H1 (cell line): ENCODE measurements at regions not wholly inside any gene's neighbourhood (a gene's known extent, or its start where the extent isn't known, plus 50 kb on each side); places are given as distances from the start of the nearest gene placed in this dataset.

Experiments
- CTCF ChIA-PET: fragments of 300-600 bp; sonication (Branson Sonifier 250); formaldehyde crosslinking; loops from one replicate; lab custom pipeline; 2021; ENCODE audit not compliant: partially characterized antibody; lab: Charles Lee
- POLR2A ChIA-PET: fragments of 300-600 bp; sonication (Branson Sonifier 250); formaldehyde crosslinking; loops from one replicate; lab custom pipeline; 2021; ENCODE audit warnings: inconsistent platforms; ENCODE audit not compliant: partially characterized antibody; lab: Charles Lee
- DNase-seq, 2 experiments: peaks; one replicate each; pipeline versions ENCODE4 v3.0.0 to v3.0.0-alpha.2; 2010 to 2022; ENCODE audit warnings: low spot score in 2 of 2, low read depth in 1 of 2, mixed read lengths in 1 of 2
- FAIRE-seq: peaks from 2 replicates; lab custom pipeline; 2011; peaks lifted over from hg19 to GRCh38; lab: Jason Lieb, UNC
- H2AFZ ChIP-seq: 2 replicates; pipeline ENCODE4 v1.8.1; 2012; ENCODE audit warnings: low read length, inconsistent platforms
- H2AK5ac ChIP-seq: 2 replicates; pipeline ENCODE4 v1.6.1; 2013; ENCODE audit warnings: low read depth, low read length
- H2BK120ac ChIP-seq: replicated peaks from 2 replicates; pipeline ENCODE3; 2013; ENCODE audit warnings: low read depth, low read length, inconsistent platforms
- H2BK12ac ChIP-seq: 2 replicates; pipeline ENCODE4 v1.6.1; 2013; ENCODE audit warnings: low read depth, low read length
- H2BK15ac ChIP-seq: 2 replicates; pipeline ENCODE4 v1.6.1; 2013; ENCODE audit warnings: low read length
- H2BK20ac ChIP-seq: 2 replicates; pipeline ENCODE4 v1.6.1; 2013; ENCODE audit warnings: low read length
- H2BK5ac ChIP-seq: 2 replicates; pipeline ENCODE4 v1.6.1; 2013; ENCODE audit warnings: low read depth, low read length
- H3K14ac ChIP-seq: 2 replicates; pipeline ENCODE4 v1.6.1; 2013; ENCODE audit warnings: inconsistent platforms; ENCODE audit not compliant: insufficient read length
- H3K18ac ChIP-seq: 2 replicates; pipeline ENCODE4 v1.6.1; 2013; ENCODE audit warnings: low read length; ENCODE audit errors: extremely low read depth
- H3K23ac ChIP-seq: 2 replicates; pipeline ENCODE4 v1.6.1; 2013; ENCODE audit warnings: inconsistent platforms; ENCODE audit not compliant: insufficient read length
- H3K23me2 ChIP-seq: 2 replicates; pipeline ENCODE4 v1.6.1; 2013; ENCODE audit warnings: low read depth, low read length
- H3K27ac ChIP-seq: 2 replicates; pipeline ENCODE4 v1.6.1; 2011; ENCODE audit warnings: low read depth, low read length, inconsistent platforms
- H3K27me3 ChIP-seq, 4 experiments: replicated peaks in 1 of 4; 1 replicate in 1 of 4; 2 replicates in 3 of 4; pipeline versions ENCODE4 v1.6.1 to v1.8.1; 2011 to 2013; ENCODE audit warnings: low read length in 3 of 4, mild to moderate bottlenecking in 3 of 4, inconsistent platforms in 2 of 4, mixed read lengths in 2 of 4, moderate library complexity in 1 of 4; ENCODE audit not compliant: control insufficient read depth in 3 of 4, insufficient read depth in 3 of 4; ENCODE audit errors: extremely low read depth in 1 of 4
- H3K36me3 ChIP-seq, 4 experiments: 2 replicates each; pipeline versions ENCODE4 v1.6.1 to v1.8.1; 2011 to 2013; ENCODE audit warnings: mild to moderate bottlenecking in 4 of 4, low read length in 3 of 4, moderate library complexity in 2 of 4, control low read depth in 1 of 4, inconsistent platforms in 1 of 4; ENCODE audit not compliant: insufficient read depth in 4 of 4, control insufficient read depth in 2 of 4
- H3K4ac ChIP-seq: replicated peaks from 2 replicates; pipeline ENCODE3; 2013; ENCODE audit warnings: low read length, low read depth, mixed read lengths, inconsistent platforms; ENCODE audit not compliant: insufficient read length
- H3K4me1 ChIP-seq, 4 experiments: replicated peaks in 1 of 4; 1 replicate in 1 of 4; 2 replicates in 3 of 4; pipeline versions ENCODE4 v1.6.1 to v1.8.1; 2011 to 2013; ENCODE audit warnings: low read length in 3 of 4, inconsistent platforms in 2 of 4, mixed read lengths in 1 of 4; ENCODE audit not compliant: insufficient read depth in 4 of 4, control insufficient read depth in 3 of 4
- H3K4me2 ChIP-seq, 2 experiments: 2 replicates each; pipeline versions ENCODE4 v1.6.1 to v1.8.1; 2011 to 2013; ENCODE audit warnings: low read depth in 2 of 2, low read length in 2 of 2, control low read depth in 1 of 2, inconsistent platforms in 1 of 2, mild to moderate bottlenecking in 1 of 2; ENCODE audit not compliant: insufficient read depth in 1 of 2
- H3K4me3 ChIP-seq, 4 experiments: fragments of 200-600, 300-600 bp in 1 of 4; sonication (generic), shearing (Covaris generic), sonication (Bioruptor Twin) in 1 of 4; 2 replicates each; pipeline versions ENCODE4 v1.5.1 to v1.8.1; 2011 to 2016; ENCODE audit warnings: low read length in 4 of 4, low read depth in 3 of 4, control low read depth in 2 of 4, inconsistent platforms in 2 of 4, mild to moderate bottlenecking in 2 of 4, mixed read lengths in 1 of 4, moderate library complexity in 1 of 4; ENCODE audit not compliant: insufficient read depth in 2 of 4; ENCODE audit errors: extremely low read depth in 1 of 4
- H3K56ac ChIP-seq: replicated peaks from 2 replicates; pipeline ENCODE3; 2013; ENCODE audit warnings: low read depth, mild to moderate bottlenecking, mixed read lengths, low read length, inconsistent platforms; ENCODE audit not compliant: insufficient read length
- H3K79me1 ChIP-seq: 2 replicates; pipeline ENCODE4 v1.6.1; 2013; ENCODE audit warnings: low read depth, low read length, control low read depth
- H3K79me2 ChIP-seq, 2 experiments: 2 replicates each; pipeline versions ENCODE4 v1.6.1 to v1.8.1; 2012 to 2013; ENCODE audit warnings: low read length in 2 of 2, mild to moderate bottlenecking in 2 of 2, inconsistent platforms in 1 of 2; ENCODE audit not compliant: insufficient read depth in 2 of 2, control insufficient read depth in 1 of 2
- H3K9ac ChIP-seq, 4 experiments: replicated peaks in 1 of 4; 1 replicate in 1 of 4; 2 replicates in 3 of 4; pipeline versions ENCODE4 v1.6.1 to v1.8.1; 2011 to 2013; ENCODE audit warnings: low read depth in 3 of 4, low read length in 3 of 4, control low read depth in 2 of 4, mild to moderate bottlenecking in 2 of 4, moderate library complexity in 2 of 4, inconsistent platforms in 1 of 4; ENCODE audit errors: extremely low read depth in 1 of 4
- H3K9me3 ChIP-seq, 2 experiments: 2 replicates each; pipeline versions ENCODE4 v1.6.1 to v1.8.1; 2012 to 2013; ENCODE audit warnings: mild to moderate bottlenecking in 2 of 2, moderate library complexity in 2 of 2, control low read depth in 1 of 2, inconsistent platforms in 1 of 2, low read depth in 1 of 2, low read length in 1 of 2, mixed read lengths in 1 of 2; ENCODE audit not compliant: insufficient read depth in 2 of 2
- H4K20me1 ChIP-seq, 2 experiments: replicated peaks in 1 of 2; 2 replicates each; pipeline versions ENCODE3 to v1.8.1; 2011 to 2013; ENCODE audit warnings: inconsistent platforms in 2 of 2, low read length in 2 of 2, mild to moderate bottlenecking in 1 of 2; ENCODE audit not compliant: insufficient read depth in 2 of 2, control insufficient read depth in 1 of 2
- H4K5ac ChIP-seq: 2 replicates; pipeline ENCODE4 v1.6.1; 2013; ENCODE audit warnings: low read length, low read depth, mixed read lengths, inconsistent platforms; ENCODE audit not compliant: insufficient read length
- H4K8ac ChIP-seq: 2 replicates; pipeline ENCODE4 v1.8.0; 2013; ENCODE audit warnings: mild to moderate bottlenecking, moderate library complexity, low read length, inconsistent platforms; ENCODE audit not compliant: insufficient read depth; ENCODE audit errors: extremely low read depth
- H4K91ac ChIP-seq: replicated peaks from 2 replicates; pipeline ENCODE3; 2013; ENCODE audit warnings: low read length, mixed read lengths, inconsistent platforms; ENCODE audit not compliant: insufficient read length
- CHD2 ChIP-seq: IDR thresholded peaks from 2 replicates; pipeline ENCODE4 v1.6.1; 2012; ENCODE audit warnings: low read length, improper control_type of control experiment
- EZH2 ChIP-seq: fragments of 200-600 bp; sonication (generic); IDR thresholded peaks from 2 replicates; pipeline ENCODE4 v1.7.1; 2012; ENCODE audit warnings: low read depth, mild to moderate bottlenecking, moderate library complexity, low read length, inconsistent platforms; ENCODE audit not compliant: severe bottlenecking
- GABPA ChIP-seq: IDR thresholded peaks from 2 replicates; pipeline ENCODE4 v1.6.1; 2011; ENCODE audit warnings: mild to moderate bottlenecking, low read length, moderate library complexity, borderline replicate concordance; ENCODE audit not compliant: insufficient read depth
- GTF2F1 ChIP-seq: IDR thresholded peaks from 2 replicates; pipeline ENCODE4 v1.6.1; 2012; ENCODE audit warnings: low read depth, low read length, improper control_type of control experiment, borderline replicate concordance
- HDAC2 ChIP-seq, 2 experiments: fragments of 300-600 bp in 1 of 2; sonication (generic) in 1 of 2; IDR thresholded peaks; 2 replicates each; pipeline ENCODE4 v1.6.1; 2011 to 2012; ENCODE audit warnings: low read depth in 2 of 2, low read length in 2 of 2, mild to moderate bottlenecking in 2 of 2, moderate library complexity in 2 of 2, borderline replicate concordance in 1 of 2, inconsistent platforms in 1 of 2
- HDAC6 ChIP-seq: IDR thresholded peaks from one replicate; pipeline ENCODE4 v1.7.1; 2012; ENCODE audit warnings: low read depth, mild to moderate bottlenecking, inconsistent platforms, low read length, moderate library complexity
- JUN ChIP-seq: IDR thresholded peaks from 2 replicates; pipeline ENCODE4 v1.6.1; 2011; ENCODE audit warnings: low read depth, mild to moderate bottlenecking, improper control_type of control experiment, low read length
- JUND ChIP-seq: IDR thresholded peaks from 2 replicates; pipeline ENCODE4 v1.6.1; 2011; ENCODE audit warnings: mild to moderate bottlenecking, improper control_type of control experiment, low read length
- KDM4A ChIP-seq: IDR thresholded peaks from one replicate; pipeline ENCODE4 v1.7.1; 2012; ENCODE audit warnings: low read depth, mild to moderate bottlenecking, moderate library complexity, low read length, inconsistent platforms; ENCODE audit not compliant: severe bottlenecking
- SIN3A ChIP-seq, 2 experiments: IDR thresholded peaks in 1 of 2; conservative IDR thresholded peaks in 1 of 2; 2 replicates each; pipeline ENCODE4 v1.6.1; 2011 to 2012; ENCODE audit warnings: low read length in 2 of 2, improper control_type of control experiment in 1 of 2, low read depth in 1 of 2, mild to moderate bottlenecking in 1 of 2
- SP1 ChIP-seq: IDR thresholded peaks from 2 replicates; pipeline ENCODE4 v1.6.1; 2011; ENCODE audit warnings: low read depth, low read length
- SUZ12 ChIP-seq: fragments of 200-600 bp; sonication (generic); IDR thresholded peaks from 2 replicates; pipeline ENCODE4 v1.6.1; 2012; ENCODE audit warnings: mild to moderate bottlenecking, inconsistent platforms, low read length, moderate library complexity, mixed read lengths
- TCF12 ChIP-seq: IDR thresholded peaks from 2 replicates; pipeline ENCODE4 v1.6.1; 2011; ENCODE audit warnings: low read depth, mild to moderate bottlenecking, low read length
- WGBS, 2 experiments: shearing (Covaris generic) in 1 of 2; methylation state at CpG; one replicate each; pipeline versions ENCODE4 v1.1.6 to v1.1.7; 2013 to 2015; ENCODE audit warnings: low lambda C conversion rate in 2 of 2, mixed read lengths in 2 of 2, inconsistent platforms in 1 of 2, low coverage in 1 of 2, missing lambda C conversion rate in 1 of 2; ENCODE audit not compliant: insufficient replicate concordance in 2 of 2, insufficient coverage in 1 of 2, insufficient read length in 1 of 2; ENCODE audit errors: extremely low coverage in 1 of 2, missing lambda C conversion rate in 1 of 2; 5-methylcytosine and 5-hydroxymethylcytosine counted together

DNA sequence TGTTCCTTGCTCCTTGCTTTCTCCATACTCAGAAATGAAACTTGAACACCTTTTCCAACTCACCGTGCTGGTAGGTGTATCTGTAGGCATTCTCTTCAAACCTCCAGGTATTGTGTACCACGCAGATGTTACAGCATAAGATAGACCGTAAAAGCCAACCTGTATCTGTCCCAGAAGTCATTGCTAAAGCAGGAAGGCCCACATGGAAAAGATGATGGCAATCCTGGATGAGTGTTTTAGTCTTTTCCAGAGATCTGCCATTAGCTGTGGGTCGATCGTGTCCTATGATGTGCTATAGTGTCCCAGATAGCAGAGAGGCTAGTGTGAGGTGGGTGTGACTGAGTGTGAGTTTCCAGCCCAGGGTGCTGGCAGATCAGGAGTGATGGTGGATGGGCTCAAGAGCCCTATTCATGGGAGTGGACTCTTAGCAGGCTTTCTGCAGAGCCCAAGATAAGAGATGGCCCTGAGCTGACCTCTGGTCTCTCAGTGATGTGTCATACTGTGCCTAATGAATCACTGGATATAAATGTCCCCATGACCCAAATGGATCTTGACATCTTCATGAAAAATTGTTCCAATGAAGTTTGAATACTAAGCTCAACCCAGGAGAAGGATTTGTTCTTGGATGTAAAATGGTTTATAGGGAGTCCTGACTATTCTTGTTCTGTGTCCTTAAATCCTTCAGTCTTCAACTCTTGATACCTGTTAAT is 69.1 kb upstream of the WDR1 start:
- H4K91ac ChIP-seq, result no peak overlapping the region
- TF ChIP-seq SIN3A (conservative IDR thresholded peaks at IDR 0.05 in 1 of 2, IDR thresholded peaks at IDR 0.05 in 1 of 2; ENCODE audit: low read depth in 1 of 2, low read length in 2 of 2) (no peak), SUZ12 (no peak), CHD2 (no peak), HDAC6 (no peak), GTF2F1 (no peak), JUN (no peak), GABPA (no peak), HDAC2 (IDR thresholded peaks at IDR 0.05; ENCODE audit: borderline replicate concordance in 1 of 2, low read depth in 2 of 2, low read length in 2 of 2) (no peak), EZH2 (no peak), JUND (no peak), TCF12 (no peak), SP1 (no peak), KDM4A (no peak)

More for the DNA sequence above, 69.1 kb upstream of the WDR1 start:
- H2BK5ac ChIP-seq, result no peak overlapping the region
- no peak overlapping the region for H2BK20ac ChIP-seq
- H2AFZ ChIP-seq, result no peak overlapping the region
- H3K23ac ChIP-seq, result no peak overlapping the region
- H3K27me3 ChIP-seq, result no peaks in the 10 kb centered on the region
- H3K9me3 ChIP-seq, result no peaks in the 10 kb centered on the region
- H3K9ac ChIP-seq, result no peak overlapping the region
- H4K8ac ChIP-seq, result no peak overlapping the region
- 77% methylated on average over 5 of the region's 5 CpGs; no CpG with 5 or more reads in 1 of the 2 experiments for WGBS, 2 experiments
- H3K23me2 ChIP-seq, result no peaks in the 10 kb centered on the region
- no peak for DNase-seq
- no peak overlapping the region for H2BK120ac ChIP-seq
- H3K4me1 ChIP-seq, result no peaks in the 10 kb centered on the region
- no peak overlapping the region for H3K27ac ChIP-seq
- no peak overlapping the region for H3K56ac ChIP-seq
- no peak overlapping the region for H2AK5ac ChIP-seq
- H3K4me3 ChIP-seq, result no peak overlapping the region
- no peaks in the 10 kb centered on the region for H4K20me1 ChIP-seq
- H2BK12ac ChIP-seq, result no peak overlapping the region
- H3K79me2 ChIP-seq, result no peaks in the 10 kb centered on the region
- no peak overlapping the region for H2BK15ac ChIP-seq
- ChIA-PET POLR2A (no interaction called here), CTCF (interaction anchor here (1.1 to 7.2 kb wide), 10 partner anchors 13 to 352 kb away, joined by 3 to 69 read pairs (median 9); no protein-coding TSS in a partner anchor)
- no peak overlapping the region for H3K4ac ChIP-seq
- H3K36me3 ChIP-seq, result no peaks in the 10 kb centered on the region
- no peak overlapping the region for H3K4me2 ChIP-seq
- no peak overlapping the region for H3K14ac ChIP-seq
- no peaks in the 10 kb centered on the region for H3K79me1 ChIP-seq
- no peak overlapping the region for H3K18ac ChIP-seq
- no peak overlapping the region for H4K5ac ChIP-seq
- no peak for FAIRE-seq
